Chondrocyte (in vitro differentiated cells): ENCODE measurements at regions not wholly inside any gene's neighbourhood (a gene's known extent, or its start where the extent isn't known, plus 50 kb on each side); places are given as distances from the start of the nearest gene placed in this dataset.
"Not testable (repeated sequence)": the region's sequence is repeated elsewhere in the genome, so short reads cannot be mapped to it uniquely, and the experiment has no call there.

ENCODE experiments used
- DNase-seq: peaks from one replicate; pipeline ENCODE4 v3.0.0; 2021; ENCODE audit warnings: mixed read lengths, low spot score
- H3K27ac Mint-ChIP-seq: one replicate; pipeline ENCODE4 v1.8.0; 2021; ENCODE audit warnings: mild to moderate bottlenecking, moderate library complexity, mixed read lengths; ENCODE audit not compliant: unreplicated experiment
- H3K27me3 Mint-ChIP-seq: 2 replicates; pipeline ENCODE4 v1.8.0; 2021; ENCODE audit warnings: low read depth, mixed read lengths
- H3K36me3 Mint-ChIP-seq: 2 replicates; pipeline ENCODE4 v1.8.0; 2021; ENCODE audit warnings: low read depth, mixed read lengths
- H3K4me1 Mint-ChIP-seq: 2 replicates; pipeline ENCODE4 v1.8.0; 2021; ENCODE audit warnings: low read depth, mild to moderate bottlenecking, mixed read lengths
- H3K4me3 Mint-ChIP-seq: one replicate; pipeline ENCODE4 v1.8.0; 2021; ENCODE audit warnings: mild to moderate bottlenecking, moderate library complexity, mixed read lengths; ENCODE audit not compliant: unreplicated experiment
- H3K9me3 Mint-ChIP-seq: 2 replicates; pipeline ENCODE4 v1.8.0; 2021; ENCODE audit warnings: low read depth, mixed read lengths
- TF ChIP-seq, protein P1 (sequence below): fragments of 200-600 bp; sonication (generic); IDR thresholded peaks from 2 replicates; pipeline ENCODE4 v1.5.0; 2021; ENCODE audit warnings: antibody characterized with exemption, mild to moderate bottlenecking, moderate library complexity

DNA sequence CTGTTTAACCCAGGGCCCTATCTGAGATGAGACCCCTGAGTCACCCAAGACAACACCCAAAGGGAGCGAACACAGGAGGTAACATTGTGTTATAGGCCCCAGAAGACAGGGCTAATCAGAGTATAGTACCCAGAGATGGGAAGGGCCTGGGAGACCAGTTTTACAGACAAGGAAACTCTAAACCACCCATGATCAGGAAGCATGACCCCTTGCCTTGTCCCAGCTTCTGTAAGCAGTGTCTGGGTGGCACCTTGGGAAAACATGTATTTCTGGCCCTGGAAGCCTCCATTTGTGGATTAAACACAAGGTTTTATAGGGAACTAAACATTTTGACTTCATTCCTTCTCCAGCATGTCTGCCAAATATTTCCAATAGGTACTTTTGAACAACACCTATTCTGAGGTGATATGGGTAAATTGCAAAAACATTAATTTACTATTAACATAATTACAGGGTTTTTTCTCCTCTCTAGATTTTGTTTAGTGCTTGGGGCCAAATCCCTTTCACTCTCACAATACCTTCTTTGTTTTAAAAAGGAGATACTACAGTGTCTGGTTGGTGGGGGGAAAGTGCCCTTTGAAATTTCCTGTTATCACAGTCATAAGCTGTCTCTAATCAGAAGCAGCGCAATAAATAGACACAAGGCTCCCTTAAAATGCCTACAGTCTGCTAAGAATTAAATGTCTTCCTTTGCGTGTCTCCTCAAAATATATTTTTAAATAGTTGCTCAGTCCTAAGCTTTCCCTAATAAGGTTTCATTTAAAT lies 341.1 kb downstream of the BCL11A start:
- TF ChIP-seq, protein P1, sequence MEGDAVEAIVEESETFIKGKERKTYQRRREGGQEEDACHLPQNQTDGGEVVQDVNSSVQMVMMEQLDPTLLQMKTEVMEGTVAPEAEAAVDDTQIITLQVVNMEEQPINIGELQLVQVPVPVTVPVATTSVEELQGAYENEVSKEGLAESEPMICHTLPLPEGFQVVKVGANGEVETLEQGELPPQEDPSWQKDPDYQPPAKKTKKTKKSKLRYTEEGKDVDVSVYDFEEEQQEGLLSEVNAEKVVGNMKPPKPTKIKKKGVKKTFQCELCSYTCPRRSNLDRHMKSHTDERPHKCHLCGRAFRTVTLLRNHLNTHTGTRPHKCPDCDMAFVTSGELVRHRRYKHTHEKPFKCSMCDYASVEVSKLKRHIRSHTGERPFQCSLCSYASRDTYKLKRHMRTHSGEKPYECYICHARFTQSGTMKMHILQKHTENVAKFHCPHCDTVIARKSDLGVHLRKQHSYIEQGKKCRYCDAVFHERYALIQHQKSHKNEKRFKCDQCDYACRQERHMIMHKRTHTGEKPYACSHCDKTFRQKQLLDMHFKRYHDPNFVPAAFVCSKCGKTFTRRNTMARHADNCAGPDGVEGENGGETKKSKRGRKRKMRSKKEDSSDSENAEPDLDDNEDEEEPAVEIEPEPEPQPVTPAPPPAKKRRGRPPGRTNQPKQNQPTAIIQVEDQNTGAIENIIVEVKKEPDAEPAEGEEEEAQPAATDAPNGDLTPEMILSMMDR = no peak
- Mint-ChIP-seq H3K36me3 (no peaks in the 10 kb centered on the region), H3K27me3 (peaks cover 2% of the 10 kb centered on the region), H3K4me3 (no peak overlapping the region), H3K9me3 (no peaks in the 10 kb centered on the region), H3K4me1 (no peaks in the 10 kb centered on the region), H3K27ac (no peak overlapping the region)
- DNase-seq = no peak

DNA sequence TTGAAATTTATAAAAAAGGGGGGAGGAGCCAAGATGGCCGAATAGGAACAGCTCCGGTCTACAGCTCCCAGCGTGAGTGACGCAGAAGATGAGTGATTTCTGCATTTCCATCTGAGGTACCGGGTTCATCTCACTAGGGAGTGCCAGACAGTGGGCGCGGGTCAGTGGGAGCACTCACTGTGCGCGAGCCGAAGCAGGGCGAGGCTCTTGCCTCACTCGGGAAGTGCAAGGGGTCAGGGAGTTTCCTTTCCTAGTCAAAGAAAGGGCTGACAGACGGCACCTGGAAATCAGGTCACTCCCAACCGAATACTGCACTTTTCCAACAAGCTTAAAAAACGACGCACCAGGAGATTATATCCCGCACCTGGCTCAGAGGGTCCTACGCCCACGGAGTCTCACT lies 364.4 kb downstream of the BCL11A start:
- not testable (repeated sequence) for DNase-seq, H3K36me3 Mint-ChIP-seq, H3K4me3 Mint-ChIP-seq, H3K27ac Mint-ChIP-seq, H3K27me3 Mint-ChIP-seq, H3K4me1 Mint-ChIP-seq
- peaks cover 45% of the 10 kb centered on the region for H3K9me3 Mint-ChIP-seq

DNA sequence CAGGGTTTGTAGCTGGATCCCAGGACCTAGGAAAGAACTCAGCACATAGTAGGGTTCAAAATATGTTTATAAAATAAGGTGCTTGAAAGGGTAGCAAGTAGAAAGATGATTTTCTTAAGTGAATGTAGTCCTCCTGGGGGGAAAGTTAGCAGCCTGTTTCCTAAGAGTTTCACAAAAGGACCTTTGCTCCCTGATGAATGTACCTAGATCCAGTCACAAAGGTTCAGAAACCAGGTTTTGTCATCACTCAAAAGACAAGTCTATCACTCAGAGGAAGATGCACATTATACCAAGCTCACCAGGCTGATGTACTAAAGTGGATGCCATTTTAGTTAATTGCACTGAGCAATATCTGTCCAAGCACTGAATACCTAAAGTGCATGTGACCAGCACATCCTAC lies 378.2 kb downstream of the BCL11A start:
- Mint-ChIP-seq H3K27ac (no peak overlapping the region), H3K27me3 (peaks cover 5% of the 10 kb centered on the region), H3K4me1 (no peaks in the 10 kb centered on the region), H3K4me3 (no peak overlapping the region), H3K36me3 (no peaks in the 10 kb centered on the region), H3K9me3 (no peaks in the 10 kb centered on the region)
- no peak for DNase-seq
- TF ChIP-seq, protein P1 = no peak

DNA sequence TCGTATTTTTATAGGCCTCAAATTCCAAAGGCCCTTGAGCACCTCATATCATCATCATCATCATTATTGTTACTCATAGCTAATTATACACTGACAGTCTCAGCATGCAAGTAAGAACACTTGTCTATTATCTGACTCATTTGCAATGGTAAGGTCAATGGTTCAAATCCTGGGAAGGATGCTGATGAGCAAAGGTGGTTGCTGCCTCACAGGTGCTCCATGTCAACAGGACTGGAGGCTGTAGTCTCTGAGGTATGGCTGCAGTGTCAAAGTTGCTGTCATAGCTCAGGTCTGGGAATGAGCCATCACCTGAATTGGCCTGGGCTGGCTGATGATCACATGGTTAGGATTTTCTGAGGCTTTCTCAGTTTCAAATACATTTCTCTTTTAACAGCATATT lies 379.3 kb downstream of the BCL11A start:
- no peaks in the 10 kb centered on the region for H3K4me1 Mint-ChIP-seq
- no peak overlapping the region for H3K4me3 Mint-ChIP-seq
- no peak for DNase-seq
- peaks cover 5% of the 10 kb centered on the region for H3K27me3 Mint-ChIP-seq
- H3K36me3 Mint-ChIP-seq = no peaks in the 10 kb centered on the region
- H3K9me3 Mint-ChIP-seq = no peaks in the 10 kb centered on the region
- no peak overlapping the region for H3K27ac Mint-ChIP-seq
- TF ChIP-seq, protein P1 = no peak

DNA sequence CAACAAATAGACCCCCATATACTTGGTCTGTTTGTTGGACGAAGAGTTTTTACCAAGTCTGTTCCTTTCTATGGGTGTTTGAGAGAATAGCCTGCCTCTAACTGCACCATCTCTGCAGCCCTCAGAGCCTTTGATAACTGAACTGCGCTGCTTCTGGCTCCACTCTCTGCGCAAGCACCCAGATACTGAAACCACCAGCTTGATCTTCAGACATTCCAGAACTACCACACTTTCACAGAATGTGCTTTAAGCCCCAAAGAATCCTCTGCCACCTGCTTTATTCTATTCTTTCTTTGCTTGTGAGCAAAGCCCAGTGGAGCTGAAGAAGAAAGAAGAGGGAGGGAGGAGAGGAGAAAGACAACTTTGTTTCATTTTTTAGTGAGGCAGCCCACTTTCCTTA lies 380.7 kb downstream of the BCL11A start:
- TF ChIP-seq, protein P1 = no peak
- H3K4me3 Mint-ChIP-seq = no peak overlapping the region
- H3K27me3 Mint-ChIP-seq = peaks cover 5% of the 10 kb centered on the region
- no peaks in the 10 kb centered on the region for H3K9me3 Mint-ChIP-seq
- no peaks in the 10 kb centered on the region for H3K36me3 Mint-ChIP-seq
- H3K27ac Mint-ChIP-seq = no peak overlapping the region
- H3K4me1 Mint-ChIP-seq = no peaks in the 10 kb centered on the region
- DNase-seq = no peak

DNA sequence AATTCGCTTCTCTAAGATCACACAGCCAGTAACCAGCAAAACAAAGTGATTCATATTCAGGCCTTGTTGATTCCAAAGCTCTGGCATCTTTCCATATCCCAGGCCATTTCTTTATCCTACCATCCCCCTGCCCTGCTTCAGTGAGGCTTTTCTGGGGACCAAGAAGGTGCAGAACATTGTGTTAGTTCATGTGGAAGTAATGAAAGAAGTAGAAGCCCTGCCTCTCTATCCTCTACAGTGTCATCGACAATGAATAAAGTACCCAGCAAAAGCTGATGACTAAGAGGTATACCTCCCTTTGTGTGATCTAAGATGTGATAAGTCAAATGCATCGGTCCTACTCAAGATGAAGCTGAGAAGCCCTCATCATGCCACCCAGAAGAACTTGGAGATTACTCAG lies 383.2 kb downstream of the BCL11A start:
- Mint-ChIP-seq H3K27me3 (peaks cover 5% of the 10 kb centered on the region), H3K4me1 (no peaks in the 10 kb centered on the region), H3K4me3 (no peak overlapping the region), H3K9me3 (no peaks in the 10 kb centered on the region), H3K27ac (no peak overlapping the region), H3K36me3 (no peaks in the 10 kb centered on the region)
- TF ChIP-seq, protein P1 = no peak
- no peak for DNase-seq
